GM23338 (cell line): ENCODE measurements at regions not wholly inside any gene's neighbourhood (a gene's known extent, or its start where the extent isn't known, plus 50 kb on each side); places are given as distances from the start of the nearest gene placed in this dataset.

ENCODE experiments used
- ATAC-seq: fragments of 200-7000 bp; cut with Tn5 transposase; 3 replicates; pipeline ENCODE4 v1.9.1; 2020
- DNase-seq: peaks from one replicate; pipeline ENCODE4 v3.0.0-alpha.2; 2015; ENCODE audit warnings: low spot score
- H2AFZ ChIP-seq: fragments of 200-600 bp; sonication (generic); 2 replicates; pipeline ENCODE4 v1.8.0; 2016; ENCODE audit warnings: antibody characterized with exemption, mild to moderate bottlenecking, moderate library complexity
- H3F3A ChIP-seq: fragments of 200-600 bp; sonication (generic); replicated peaks from 2 replicates; pipeline ENCODE4 v1.8.0; 2017; ENCODE audit warnings: antibody characterized with exemption, mixed run types, low read depth
- H3K27ac ChIP-seq: fragments of 200-600 bp; sonication (generic); 2 replicates; pipeline ENCODE4 v1.6.1; 2016; ENCODE audit warnings: low read depth
- H3K27me3 ChIP-seq: fragments of 200-600 bp; sonication (generic); 2 replicates; pipeline ENCODE4 v1.8.0; 2016; ENCODE audit warnings: mild to moderate bottlenecking, mixed run types, moderate library complexity; ENCODE audit not compliant: insufficient read depth
- H3K36me3 ChIP-seq: fragments of 200-600 bp; sonication (generic); 2 replicates; pipeline ENCODE4 v1.8.0; 2016; ENCODE audit warnings: mild to moderate bottlenecking; ENCODE audit not compliant: insufficient read depth
- H3K4me1 ChIP-seq: fragments of 200-600 bp; sonication (generic); 2 replicates; pipeline ENCODE4 v1.8.0; 2016; ENCODE audit warnings: mild to moderate bottlenecking, moderate library complexity; ENCODE audit not compliant: insufficient read depth
- H3K4me2 ChIP-seq: fragments of 200-600 bp; sonication (generic); 2 replicates; pipeline ENCODE4 v1.7.1; 2017; ENCODE audit warnings: mixed run types
- H3K4me3 ChIP-seq: fragments of 200-600 bp; sonication (generic); 2 replicates; pipeline ENCODE4 v1.6.1; 2016; ENCODE audit warnings: mixed run types
- H3K79me2 ChIP-seq: fragments of 200-600 bp; sonication (generic); replicated peaks from 2 replicates; pipeline ENCODE4 v1.8.0; 2017; ENCODE audit warnings: mild to moderate bottlenecking; ENCODE audit not compliant: insufficient read depth
- H3K9me2 ChIP-seq: fragments of 200-600 bp; sonication (generic); 2 replicates; pipeline ENCODE4 v1.8.0; 2017; ENCODE audit not compliant: insufficient read depth
- H4K20me1 ChIP-seq: fragments of 200-600 bp; sonication (generic); replicated peaks from 2 replicates; pipeline ENCODE4 v1.8.0; 2017; ENCODE audit warnings: mild to moderate bottlenecking; ENCODE audit not compliant: insufficient read depth
- H3K27ac Mint-ChIP-seq: 2 replicates; pipeline ENCODE4 v1.8.0; 2020; ENCODE audit warnings: inconsistent platforms, mild to moderate bottlenecking, moderate library complexity, mixed read lengths
- H3K27me3 Mint-ChIP-seq: 3 replicates; pipeline ENCODE4 v1.8.0; 2022; ENCODE audit warnings: low read depth, mild to moderate bottlenecking, moderate library complexity, mixed read lengths, inconsistent platforms; ENCODE audit not compliant: insufficient read depth, poor library complexity
- H3K36me3 Mint-ChIP-seq: 3 replicates; pipeline ENCODE4 v1.8.0; 2021; ENCODE audit warnings: low read depth, mild to moderate bottlenecking, inconsistent platforms, moderate library complexity, mixed read lengths
- H3K4me1 Mint-ChIP-seq: 3 replicates; pipeline ENCODE4 v1.8.0; 2020; ENCODE audit warnings: mild to moderate bottlenecking, inconsistent platforms, mixed read lengths
- H3K4me3 Mint-ChIP-seq: 3 replicates; pipeline ENCODE4 v1.8.0; 2021; ENCODE audit warnings: moderate library complexity, mild to moderate bottlenecking, inconsistent platforms, mixed read lengths
- H3K9me3 Mint-ChIP-seq: 3 replicates; pipeline ENCODE4 v1.8.0; 2020; ENCODE audit warnings: moderate library complexity, mild to moderate bottlenecking, inconsistent platforms, mixed read lengths
- CREB1 ChIP-seq: fragments of 250-450 bp; sonication (Bioruptor Pico); IDR thresholded peaks from 2 replicates; pipeline ENCODE4 v1.5.0; 2020; ENCODE audit warnings: low read depth, mild to moderate bottlenecking, moderate library complexity
- EZH2 ChIP-seq: fragments of 200-600 bp; sonication (generic); IDR thresholded peaks from one replicate; pipeline ENCODE4 v1.8.0; 2017; ENCODE audit warnings: antibody characterized with exemption, mild to moderate bottlenecking, low read depth; ENCODE audit not compliant: unreplicated experiment
- JUNB ChIP-seq: IDR thresholded peaks from one replicate; pipeline ENCODE4 v1.6.1; 2016; ENCODE audit warnings: antibody characterized with exemption; ENCODE audit not compliant: unreplicated experiment
- NANOG ChIP-seq: IDR thresholded peaks from 2 replicates; pipeline ENCODE4 v1.6.1; 2016; ENCODE audit warnings: antibody characterized with exemption, borderline replicate concordance
- STAT1 ChIP-seq: IDR thresholded peaks from one replicate; pipeline ENCODE4 v1.6.1; 2016; ENCODE audit warnings: antibody characterized with exemption; ENCODE audit not compliant: unreplicated experiment
- ZNF331 ChIP-seq: fragments of 250-450 bp; sonication (Bioruptor Pico); IDR thresholded peaks from 2 replicates; pipeline ENCODE4 v1.5.0; 2020; ENCODE audit warnings: low read depth, mild to moderate bottlenecking, moderate library complexity
- ZNF462 ChIP-seq: fragments of 250-450 bp; sonication (Bioruptor Pico); IDR thresholded peaks from 2 replicates; pipeline ENCODE4 v1.5.0; 2020; ENCODE audit warnings: mild to moderate bottlenecking, moderate library complexity

- TF ChIP-seq ZNF462 (CRISPR knock-in tag) (no peak), CREB1 (no peak), EZH2 (no peak), JUNB (no peak), NANOG (no peak)
Observed at GRCh38 chr15:38829086-38829485, 264.5 kb upstream of the RASGRP1 start (continued).

- no peak overlapping the region for H3K27ac Mint-ChIP-seq
- Histone ChIP-seq H3K79me2 (no peaks in the 10 kb centered on the region), H3F3A (no peaks in the 10 kb centered on the region), H3K9me2 (no peaks in the 10 kb centered on the region; the same call in 1 of the 2 replicates), H3K36me3 (no peaks in the 10 kb centered on the region), H3K4me1 (no peaks in the 10 kb centered on the region; the same call in none of the 2 replicates), H3K4me2 (no peak overlapping the region), H4K20me1 (no peaks in the 10 kb centered on the region), H3K27me3 (no peaks in the 10 kb centered on the region), H3K4me3 (no peak overlapping the region), H3K27ac (no peak overlapping the region), H2AFZ (no peak overlapping the region)
- H3K9me3 Mint-ChIP-seq: peaks cover 9% of the 10 kb centered on the region
- no peaks in the 10 kb centered on the region for H3K27me3 Mint-ChIP-seq
- no peak for DNase-seq
- H3K4me3 Mint-ChIP-seq: no peak overlapping the region
- TF ChIP-seq EZH2 (no peak), ZNF331 (CRISPR knock-in tag) (no peak), STAT1 (no peak)
- peaks cover 11% of the 10 kb centered on the region for H3K4me1 Mint-ChIP-seq
- peaks cover 5% of the 10 kb centered on the region for H3K36me3 Mint-ChIP-seq
- no peak for ATAC-seq
Observed at GRCh38 chr15:38842226-38842625, 277.6 kb upstream of the RASGRP1 start.
